HG02852 (cell line): ENCODE measurements at regions not wholly inside any gene's neighbourhood (a gene's known extent, or its start where the extent isn't known, plus 50 kb on each side); places are given as distances from the start of the nearest gene placed in this dataset.

ENCODE experiments used
- ATAC-seq: cut with Tn5 transposase; IDR thresholded peaks from one replicate; pipeline ENCODE4 v1.9.1; 2021; ENCODE audit warnings: mild to moderate bottlenecking, moderate library complexity; ENCODE audit not compliant: unreplicated experiment

DNA sequence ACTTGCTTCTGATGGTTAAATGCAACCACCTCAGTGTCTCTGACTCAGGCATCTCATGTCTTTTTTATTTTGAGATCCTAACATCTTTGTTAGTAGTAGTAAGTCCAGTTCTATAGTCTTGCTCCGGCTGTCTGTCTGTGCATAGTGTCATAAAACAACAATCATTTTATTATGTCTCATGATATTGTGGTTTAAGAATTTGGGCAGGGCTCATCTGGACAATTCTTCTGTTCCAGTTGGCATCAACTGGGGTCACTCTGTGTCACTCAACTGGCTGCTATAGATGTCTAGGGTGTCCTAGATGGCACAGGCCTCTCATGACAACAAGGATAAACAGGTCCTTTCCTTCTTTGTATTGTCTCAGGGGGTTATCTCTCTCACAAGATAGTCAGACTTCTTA is 299.6 kb upstream of the ZNF521 start:
- ATAC-seq = no peak

DNA sequence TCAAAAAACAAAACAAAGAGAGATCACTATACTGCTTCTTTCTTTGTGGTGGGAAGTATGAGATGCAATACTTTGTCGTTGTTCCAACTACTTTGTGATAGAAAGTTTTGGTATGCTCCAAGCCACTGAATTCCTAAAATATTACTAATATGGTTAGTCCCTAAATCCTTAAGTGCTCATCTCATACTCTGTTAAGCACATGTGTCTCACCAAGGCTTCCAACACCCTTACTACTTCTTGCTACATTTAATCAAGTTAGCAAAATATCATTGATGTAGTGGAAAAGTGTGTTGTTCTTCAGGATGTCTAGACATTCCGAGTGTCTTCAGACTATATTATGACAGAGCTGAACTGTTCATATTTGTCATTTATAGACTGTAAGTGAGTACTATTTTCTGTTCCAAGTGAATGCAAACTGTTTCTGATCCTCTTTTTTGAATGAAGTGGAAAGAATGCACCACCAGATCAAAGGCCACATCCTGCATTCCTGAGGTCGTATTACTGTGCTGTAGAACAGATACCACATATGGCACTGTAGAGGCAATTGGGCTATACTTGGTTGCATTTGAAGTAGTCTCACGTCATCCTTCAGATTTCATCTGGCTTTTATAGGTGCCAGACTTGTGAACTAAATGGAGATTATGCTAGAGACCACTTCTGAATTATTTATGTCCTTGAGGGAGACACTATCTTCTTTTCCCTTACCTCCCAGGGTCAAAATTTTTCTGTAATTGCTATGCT is 298.4 kb upstream of the ZNF521 start:
- no peak for ATAC-seq

DNA sequence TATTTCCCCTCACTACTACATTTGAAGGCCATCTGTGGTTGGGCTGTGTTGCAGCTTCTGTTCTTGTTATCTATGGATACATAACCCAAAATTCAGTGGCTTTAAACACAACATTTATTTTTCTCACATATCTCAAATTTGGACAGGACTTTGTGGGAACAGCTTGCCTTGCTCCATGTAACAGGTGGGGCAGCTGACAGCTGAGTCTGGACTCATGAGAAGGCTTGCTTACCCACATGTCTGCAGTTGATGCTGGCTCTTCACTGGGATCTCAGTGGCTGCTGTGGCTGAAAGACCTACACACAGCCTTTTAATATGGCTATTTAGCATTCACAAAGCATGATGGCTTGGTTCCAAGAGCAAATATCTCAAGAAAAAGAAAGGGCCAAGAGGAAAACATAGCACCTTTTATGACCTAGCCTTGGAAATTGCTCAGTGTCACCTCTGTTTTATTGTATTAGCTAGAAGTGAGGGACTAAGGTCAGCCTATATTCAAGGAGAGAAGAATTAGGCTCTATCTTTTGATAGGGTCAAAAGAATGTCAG is 296.8 kb upstream of the ZNF521 start:
- ATAC-seq = no peak

DNA sequence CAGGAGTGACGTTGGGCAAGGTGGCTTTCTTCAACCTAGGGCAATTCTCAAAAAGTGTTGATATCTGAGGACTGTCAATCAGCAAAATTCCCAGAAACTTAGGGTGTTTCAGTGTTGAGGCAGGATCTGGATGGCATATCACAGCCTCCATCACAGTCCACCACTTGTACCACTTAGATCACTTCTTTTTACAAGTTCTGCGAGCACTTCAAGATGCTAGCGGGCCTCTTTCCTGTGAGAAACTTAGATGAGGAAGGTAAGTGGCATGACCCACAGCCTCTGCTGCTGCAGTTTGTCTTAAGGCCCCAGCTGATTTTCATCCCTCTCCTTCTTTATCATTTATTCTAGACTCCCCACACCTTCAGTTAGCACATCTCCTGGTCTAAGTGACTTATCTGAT is 295.4 kb upstream of the ZNF521 start:
- no peak for ATAC-seq

DNA sequence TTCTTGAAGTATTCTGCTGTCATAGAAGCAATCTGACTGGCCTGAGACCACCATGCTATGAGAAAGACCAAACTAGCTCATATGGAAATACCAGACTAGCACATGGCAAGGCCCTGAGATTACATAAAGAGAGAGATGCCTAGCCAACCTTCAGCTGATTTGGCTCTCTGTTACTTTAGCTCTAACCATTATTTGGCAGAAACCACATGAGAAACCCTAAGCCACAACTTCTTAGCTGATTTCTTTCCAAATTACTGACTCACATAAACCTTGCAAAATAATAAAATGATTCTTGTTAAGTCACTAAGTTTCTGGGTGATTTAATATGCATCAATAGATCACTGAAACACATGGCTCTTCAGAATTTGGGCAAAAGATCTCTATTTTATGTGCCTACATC is 295.0 kb upstream of the ZNF521 start:
- no peak for ATAC-seq

DNA sequence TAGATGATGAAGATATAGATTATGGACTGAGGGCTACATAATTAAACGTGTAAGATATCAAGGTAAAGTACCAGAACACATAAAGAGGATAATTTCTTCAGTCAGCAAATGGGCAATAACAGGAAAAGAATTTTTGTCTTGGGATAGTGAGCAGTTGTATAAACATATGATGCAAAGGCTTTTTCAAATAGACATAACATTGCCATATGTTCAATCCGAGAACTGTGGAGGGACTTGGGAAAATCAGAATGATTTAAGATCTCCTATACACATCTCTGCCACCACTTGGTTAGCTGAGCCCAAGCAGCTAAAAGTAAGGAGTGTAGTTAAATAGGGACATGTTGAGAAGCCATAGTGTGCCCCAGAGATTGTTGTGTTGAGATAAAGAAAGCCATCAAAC is 287.6 kb upstream of the ZNF521 start:
- ATAC-seq = no peak

DNA sequence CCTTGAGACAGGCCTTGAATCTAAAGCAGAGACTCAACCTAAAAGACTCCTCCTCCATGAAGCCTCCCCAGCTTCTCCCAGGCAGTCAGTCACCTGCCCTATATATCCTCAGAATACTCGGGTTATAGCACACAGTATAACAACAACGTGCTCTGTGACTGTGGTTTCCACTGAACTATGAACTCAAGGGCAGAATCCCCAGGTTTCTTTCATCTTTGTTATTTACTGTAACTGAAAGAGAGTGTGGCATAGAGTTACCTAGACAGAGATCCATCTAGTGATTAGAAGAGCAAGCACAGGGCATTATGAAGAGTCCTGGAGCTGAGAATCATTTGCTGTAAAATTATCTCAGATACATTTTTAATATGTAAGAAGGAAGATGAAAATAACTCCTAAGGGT is 281.6 kb upstream of the ZNF521 start:
- no peak for ATAC-seq

DNA sequence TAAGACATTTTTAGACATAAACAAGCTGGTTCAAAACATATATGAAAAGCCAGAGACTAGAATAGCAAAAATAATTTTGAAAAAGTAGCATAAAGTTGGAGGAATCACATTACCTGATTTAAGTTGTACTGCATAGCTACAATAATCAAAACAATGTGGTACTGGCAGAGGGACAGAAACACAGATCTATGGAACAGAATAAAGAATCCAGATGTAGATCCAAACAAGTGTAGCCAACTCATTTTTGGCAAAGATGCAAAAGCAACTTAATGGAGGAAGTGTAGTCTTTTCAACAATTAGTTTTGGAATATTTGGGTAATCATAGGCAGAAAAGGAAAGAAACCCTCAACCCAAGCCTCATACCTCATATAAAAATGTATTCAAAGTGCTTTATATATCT is 278.7 kb upstream of the ZNF521 start:
- no peak for ATAC-seq

DNA sequence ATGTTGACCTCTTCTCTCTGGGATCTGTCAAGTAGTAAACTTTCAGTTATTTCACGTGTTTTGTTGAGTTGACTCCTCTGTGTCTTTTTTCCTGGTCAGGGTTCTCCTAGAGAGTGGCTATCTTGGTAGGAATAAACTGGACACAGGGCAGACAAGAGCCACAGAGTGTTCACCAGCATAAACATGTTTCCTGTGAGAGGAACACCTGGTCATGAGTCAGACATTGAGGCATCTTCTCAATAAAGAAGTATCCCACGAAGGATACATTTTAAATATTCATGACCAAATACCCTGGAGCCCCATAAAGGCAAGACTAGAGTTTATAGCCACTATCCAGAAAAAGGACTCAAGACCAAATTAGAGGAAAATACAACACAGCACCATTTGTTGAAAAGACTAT is 269.7 kb upstream of the ZNF521 start:
- no peak for ATAC-seq

DNA sequence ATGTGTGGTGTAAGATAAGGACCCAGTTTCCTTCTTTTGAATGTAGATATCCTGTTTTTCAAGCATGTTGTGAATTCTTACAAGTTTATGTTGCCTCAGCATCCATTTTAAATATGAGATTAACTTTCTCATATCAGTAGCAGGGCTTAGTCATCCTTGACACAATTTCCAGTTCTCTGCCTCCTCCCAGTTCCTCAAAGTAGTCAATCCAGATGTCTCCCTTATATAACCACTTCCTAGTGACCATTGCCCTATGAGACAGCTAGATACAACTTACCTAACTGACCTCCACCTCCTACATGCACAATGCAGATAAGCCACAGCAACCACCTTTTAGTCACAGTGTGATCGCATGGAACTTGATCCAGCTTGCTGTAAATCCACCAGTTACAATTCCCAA is 269.2 kb upstream of the ZNF521 start:
- no peak for ATAC-seq

DNA sequence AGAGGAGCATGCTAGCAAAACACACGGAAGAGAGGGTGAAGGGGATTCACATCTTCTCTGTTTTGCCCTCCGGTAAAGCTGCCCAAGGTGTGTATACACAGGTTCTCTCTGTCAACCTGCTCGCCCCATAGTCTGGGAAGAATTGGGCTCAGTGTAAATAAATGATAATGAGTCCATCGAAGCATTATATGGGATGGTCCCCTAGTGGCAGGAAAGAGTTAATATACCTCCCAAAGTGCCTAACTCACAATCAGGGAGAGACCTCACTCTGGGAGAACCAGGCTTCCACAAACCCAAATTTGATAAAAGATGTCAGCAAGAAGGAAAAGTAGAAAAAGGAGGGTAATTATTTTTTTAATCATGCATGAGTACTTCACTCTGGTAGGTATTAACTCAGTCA is 262.2 kb upstream of the ZNF521 start:
- no peak for ATAC-seq

DNA sequence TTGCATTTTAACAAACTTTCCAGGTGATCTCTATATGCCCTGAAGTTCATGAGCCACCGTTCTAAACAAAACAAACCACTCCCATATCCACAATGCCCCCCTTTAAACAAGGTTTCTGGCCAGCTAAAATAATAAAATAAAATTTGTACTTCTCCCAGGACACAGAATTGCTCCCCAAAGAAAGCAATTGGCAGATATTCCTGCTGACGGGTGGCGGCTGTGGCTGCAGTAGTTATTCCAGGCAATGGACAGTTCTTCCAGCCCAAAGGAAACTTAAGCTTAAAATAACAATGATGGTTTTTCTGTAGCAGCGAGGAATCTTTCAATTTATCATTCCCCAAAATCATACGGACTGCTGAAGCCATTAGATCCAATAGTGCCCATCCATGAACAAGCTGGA is 260.5 kb upstream of the ZNF521 start:
- no peak for ATAC-seq

DNA sequence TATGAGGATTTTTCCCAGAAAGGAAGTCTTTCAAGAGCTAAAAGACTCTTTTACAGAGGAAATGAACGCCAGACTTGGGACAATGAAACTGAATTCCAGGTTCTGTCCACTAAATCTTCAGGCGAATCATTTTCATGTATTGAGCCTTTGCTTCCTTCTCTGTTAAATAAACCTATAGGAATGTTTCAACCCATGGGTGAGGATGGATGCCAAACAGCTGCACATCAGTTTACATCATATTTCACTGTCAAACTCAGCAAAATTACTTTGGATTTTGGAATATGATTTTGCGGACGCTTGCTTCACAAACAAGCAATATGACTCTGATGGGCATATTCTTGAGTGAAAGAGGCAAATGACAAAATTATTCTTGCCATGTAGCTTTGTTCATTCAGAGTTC is 256.1 kb upstream of the ZNF521 start:
- ATAC-seq = no peak

DNA sequence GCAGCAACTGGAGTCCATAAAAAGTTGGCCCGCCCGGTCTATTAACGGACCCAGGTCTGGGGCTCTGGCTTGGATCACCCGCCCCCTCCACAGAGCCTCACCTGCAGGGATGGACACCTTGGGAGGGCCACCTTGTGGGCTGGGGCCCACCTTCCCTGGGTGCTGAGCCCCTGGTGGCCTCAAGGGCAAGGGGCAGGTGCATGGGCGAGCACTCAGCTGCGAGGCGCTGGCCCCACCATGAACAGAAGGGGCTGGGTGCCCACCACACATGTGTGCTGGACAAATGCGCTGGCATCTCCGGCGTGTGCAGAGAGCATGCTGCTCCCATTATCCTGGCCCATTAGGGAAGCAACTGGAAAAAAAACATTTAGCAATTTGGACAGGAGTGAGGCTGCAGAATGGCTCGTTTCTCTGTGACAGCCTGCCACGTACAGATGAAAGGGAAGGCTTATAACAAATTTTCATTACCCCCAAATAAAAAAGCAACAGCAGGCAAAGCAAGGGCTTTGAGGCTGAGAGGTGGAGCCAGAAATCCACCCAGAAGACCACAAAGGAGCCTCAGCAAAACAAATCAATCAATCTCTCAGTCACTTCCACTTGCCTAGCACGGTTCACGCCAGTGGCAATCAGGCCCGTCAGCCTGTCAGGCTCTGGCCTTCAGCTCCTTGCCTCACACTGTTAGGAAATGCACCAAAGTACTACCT is 253.1 kb upstream of the ZNF521 start:
- ATAC-seq = no peak

DNA sequence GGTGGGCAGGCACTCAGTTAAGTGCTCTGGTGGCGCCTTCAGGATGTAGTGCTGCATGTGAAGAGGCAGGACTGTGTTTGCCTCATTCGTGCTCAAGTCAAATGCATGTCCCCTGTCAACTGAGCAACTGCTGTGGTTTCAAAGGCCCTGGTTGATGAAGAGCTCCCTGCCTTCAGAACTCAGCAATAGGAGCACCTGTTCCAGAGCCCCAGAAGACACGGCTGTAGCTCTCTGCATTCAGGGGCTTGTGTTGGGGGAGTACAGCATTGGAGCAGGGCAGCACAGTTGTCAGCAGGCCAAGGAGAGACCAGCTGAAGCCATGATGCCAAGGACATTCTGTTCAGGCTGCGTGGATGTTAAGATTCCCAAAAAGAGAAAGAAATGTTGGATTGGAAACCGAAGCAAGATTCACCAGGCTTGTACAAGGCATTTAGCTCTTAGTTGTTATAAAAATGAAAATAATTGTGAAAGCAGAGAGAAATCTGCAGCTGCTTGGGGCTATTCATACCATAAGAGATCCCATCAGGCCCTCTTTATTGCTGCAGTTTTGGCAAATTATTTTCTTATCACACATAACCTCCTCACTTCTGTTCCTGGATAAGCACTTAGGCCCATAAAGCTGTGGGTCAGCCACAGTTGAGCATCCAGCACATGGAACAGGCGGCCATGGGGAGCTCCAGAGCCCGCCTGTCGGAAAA is 252.4 kb upstream of the ZNF521 start:
- ATAC-seq = no peak

DNA sequence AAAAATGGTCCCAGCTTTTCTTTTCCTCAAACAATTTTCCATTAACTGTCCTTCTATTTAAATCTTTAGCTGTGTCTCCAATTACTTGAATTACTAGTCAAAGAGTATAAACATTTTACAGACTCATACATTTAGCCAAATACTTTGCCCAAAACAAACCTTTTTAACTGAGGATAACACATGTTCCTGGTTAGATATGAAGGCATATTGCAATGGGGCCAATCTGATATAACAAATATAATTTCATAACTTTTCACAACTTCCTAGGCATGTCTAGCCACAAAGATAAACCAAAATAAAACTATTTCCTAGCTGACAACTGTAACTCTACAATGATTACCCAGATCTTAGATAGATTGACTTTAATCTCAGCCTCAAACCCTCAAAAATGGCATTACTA is 247.5 kb upstream of the ZNF521 start:
- ATAC-seq = no peak

DNA sequence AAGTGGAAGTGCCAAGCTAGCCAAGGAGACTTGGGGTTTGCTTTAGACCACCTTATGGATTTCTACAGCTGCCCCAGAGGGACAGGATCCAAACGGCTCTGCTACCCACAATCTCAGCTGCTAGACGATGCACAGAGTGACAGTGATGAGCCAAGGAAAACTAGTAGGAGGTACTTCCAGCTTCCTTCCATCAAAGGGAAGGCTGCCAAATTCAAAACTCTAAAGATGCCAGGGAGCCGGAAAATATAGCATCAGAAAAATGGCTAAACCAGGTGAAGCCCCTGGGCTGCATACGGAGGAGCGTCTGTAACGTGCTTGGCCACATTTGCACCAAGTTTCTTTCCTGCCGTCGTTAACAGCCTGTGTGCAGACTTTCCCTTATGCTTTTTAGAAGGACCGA is 245.5 kb upstream of the ZNF521 start:
- no peak for ATAC-seq

DNA sequence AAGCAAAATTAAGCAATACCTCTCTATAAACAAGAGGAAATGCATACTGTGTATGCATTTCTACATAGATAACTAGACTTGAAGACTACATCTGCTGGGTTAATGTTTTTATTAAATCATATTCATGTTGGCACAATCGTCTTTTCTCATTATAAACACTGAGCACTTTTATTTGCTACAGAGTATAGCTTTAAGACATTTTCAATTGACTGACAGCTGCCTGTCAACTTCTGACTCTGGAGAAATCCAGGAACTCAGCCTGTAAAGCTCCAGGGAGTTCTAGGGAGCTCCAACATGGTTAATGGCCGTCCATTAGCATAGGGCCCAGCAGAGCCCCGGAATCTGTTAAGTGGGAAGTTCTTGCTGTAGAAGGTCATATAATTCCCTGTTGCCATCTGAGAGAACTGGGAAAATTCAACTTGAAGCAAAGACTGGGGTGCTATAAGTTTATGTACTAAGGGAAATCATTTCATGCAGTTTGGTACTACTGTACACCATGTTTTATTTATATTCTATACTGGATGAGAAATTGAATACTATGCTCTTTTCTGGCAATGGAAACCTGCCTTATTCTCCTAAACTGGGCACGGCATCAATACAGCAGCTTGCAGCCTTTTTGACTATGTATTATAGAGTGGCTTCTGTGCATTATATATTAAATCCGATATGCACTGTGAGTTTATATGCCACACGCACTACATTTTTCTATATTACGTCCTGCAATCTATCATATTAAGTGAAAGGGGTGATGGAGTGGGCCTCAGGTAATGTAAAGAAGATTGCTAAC is 243.5 kb upstream of the ZNF521 start:
- ATAC-seq = no peak

DNA sequence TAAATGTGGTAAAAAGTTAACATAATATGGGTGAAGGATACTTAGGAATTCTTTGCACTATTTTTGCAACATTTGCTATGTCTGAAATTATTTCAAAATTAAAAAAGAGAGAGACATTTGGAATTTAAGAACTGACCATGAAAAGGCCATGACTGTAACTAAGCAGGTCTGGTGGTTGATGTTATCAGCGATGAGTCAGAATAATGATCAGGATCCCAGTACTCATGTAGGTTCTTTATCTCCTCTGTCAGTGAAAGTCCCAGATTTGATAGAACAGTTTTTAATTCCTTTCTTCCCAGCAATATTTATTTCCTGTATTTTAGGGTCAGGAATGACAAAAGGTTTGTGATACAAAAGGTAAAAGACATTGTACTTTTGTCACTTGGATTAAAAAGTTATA is 242.4 kb upstream of the ZNF521 start:
- ATAC-seq = no peak

DNA sequence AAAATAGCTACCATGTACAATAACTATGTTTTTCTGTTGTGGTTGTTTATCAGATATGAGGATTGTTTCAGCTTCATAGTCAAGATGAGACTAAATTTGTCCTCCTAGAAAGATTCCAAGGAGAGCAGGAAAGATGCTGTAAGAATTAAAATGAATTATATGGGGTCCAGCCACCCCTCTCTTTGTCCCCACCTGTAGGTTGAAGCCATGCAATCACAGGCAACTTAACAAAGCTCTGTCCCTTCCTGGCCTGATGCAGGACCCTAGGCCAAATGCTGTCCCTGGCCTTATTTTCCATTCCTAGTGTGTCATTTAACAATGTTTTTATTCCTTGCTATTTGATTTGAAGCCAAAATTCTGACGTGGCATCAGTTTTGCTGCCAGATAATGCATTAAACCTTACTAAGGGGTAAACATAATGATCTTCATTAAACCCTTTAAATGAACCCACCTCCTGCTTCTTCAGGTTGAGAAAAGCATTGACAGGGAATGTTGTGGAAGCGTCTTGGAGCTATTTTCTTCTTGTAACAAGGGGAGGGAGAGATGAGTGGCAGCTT is 240.9 kb upstream of the ZNF521 start:
- no peak for ATAC-seq

DNA sequence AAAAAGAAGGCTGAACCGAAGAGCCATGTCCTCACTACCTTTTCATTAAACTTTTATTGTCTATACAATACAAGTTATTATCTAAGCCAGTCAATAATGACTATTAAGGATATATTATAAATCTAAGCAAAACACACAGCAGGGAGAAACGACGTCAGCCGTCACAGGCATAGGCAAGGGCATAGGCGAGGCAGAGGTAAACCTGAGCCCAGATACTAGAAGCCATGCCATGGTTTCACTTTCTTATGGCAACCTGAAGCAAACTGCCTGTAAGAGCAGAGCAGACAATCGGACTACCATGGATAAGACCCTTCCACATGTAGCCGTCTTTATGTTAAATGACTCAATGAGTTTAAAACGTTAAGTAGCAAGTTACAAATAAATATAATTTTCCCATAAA is 238.5 kb upstream of the ZNF521 start:
- ATAC-seq = no peak
